ENCODE measurements at regions not wholly inside any gene's neighbourhood (a gene's known extent, or its start where the extent isn't known, plus 50 kb on each side); places are given as distances from the start of the nearest gene placed in this dataset.

DNA sequence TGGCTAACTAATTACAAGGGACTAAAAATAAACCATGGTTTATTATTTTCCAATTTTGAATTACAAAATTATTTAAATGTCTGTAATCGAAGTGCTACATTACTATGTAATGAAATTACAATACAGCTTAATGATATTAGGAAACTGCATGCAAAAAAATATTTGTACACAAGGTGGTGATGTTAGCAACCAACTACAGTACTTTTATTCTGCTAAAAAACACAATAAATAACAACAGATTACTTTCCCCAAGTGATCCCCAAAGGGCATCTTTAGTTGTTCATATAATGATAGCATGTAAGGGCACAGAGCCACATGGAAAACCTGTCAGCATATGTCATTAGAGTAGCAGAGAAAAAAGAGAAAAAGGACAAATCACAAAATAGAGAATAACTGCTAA lies 147.5 kb upstream of the SOX2 start:
- TF ChIP-seq CTCF (IDR thresholded peaks at IDR 0.05), result no peak
- DNase-seq (ENCODE audit: extremely low spot score, unreplicated experiment), result no peak
- no peaks in the 10 kb centered on the region for H3K27me3 Mint-ChIP-seq (ENCODE audit: unreplicated experiment)
- no peak overlapping the region for H3K4me3 Mint-ChIP-seq (ENCODE audit: unreplicated experiment)
- no peaks in the 10 kb centered on the region for H3K4me1 Mint-ChIP-seq (ENCODE audit: unreplicated experiment)
- no peaks in the 10 kb centered on the region for H3K9me3 Mint-ChIP-seq (ENCODE audit: unreplicated experiment)
- no peak overlapping the region for H3K27ac Mint-ChIP-seq (ENCODE audit: unreplicated experiment)
- H3K36me3 Mint-ChIP-seq (ENCODE audit: unreplicated experiment), result no peaks in the 10 kb centered on the region

- H3K27me3 Mint-ChIP-seq (ENCODE audit: unreplicated experiment), result no peaks in the 10 kb centered on the region
- no peaks in the 10 kb centered on the region for H3K9me3 Mint-ChIP-seq (ENCODE audit: unreplicated experiment)
- DNase-seq (ENCODE audit: extremely low spot score, unreplicated experiment), result no peak
- no peak overlapping the region for H3K27ac Mint-ChIP-seq (ENCODE audit: unreplicated experiment)
- H3K4me1 Mint-ChIP-seq (ENCODE audit: unreplicated experiment), result no peaks in the 10 kb centered on the region
- H3K36me3 Mint-ChIP-seq (ENCODE audit: unreplicated experiment), result no peaks in the 10 kb centered on the region
- no peak overlapping the region for H3K4me3 Mint-ChIP-seq (ENCODE audit: unreplicated experiment)
- no peak for TF ChIP-seq CTCF (IDR thresholded peaks at IDR 0.05)
Observed at GRCh38 chr3:181561139-181562031, 150.3 kb upstream of the SOX2 start.

DNA sequence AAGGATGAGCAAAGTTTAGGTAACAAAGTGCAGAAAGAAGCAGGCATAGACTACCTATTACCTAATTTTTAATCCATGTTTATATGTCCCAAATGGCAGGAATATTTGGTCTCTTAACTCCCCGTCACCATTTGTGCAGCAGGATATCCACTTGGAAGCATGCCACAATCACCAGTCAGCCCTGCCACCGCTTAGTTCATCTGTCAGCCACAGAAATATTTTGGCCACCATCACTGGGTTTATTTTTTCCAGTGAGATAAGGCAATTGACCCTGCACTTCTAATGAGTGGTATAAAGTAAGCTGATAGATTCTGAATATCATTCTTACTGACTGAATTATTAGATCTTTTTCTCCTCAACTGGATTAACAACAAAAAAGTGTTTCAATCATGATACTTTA lies 152.9 kb upstream of the SOX2 start:
- H3K27ac Mint-ChIP-seq (ENCODE audit: unreplicated experiment), result no peak overlapping the region
- no peaks in the 10 kb centered on the region for H3K27me3 Mint-ChIP-seq (ENCODE audit: unreplicated experiment)
- DNase-seq (ENCODE audit: extremely low spot score, unreplicated experiment), result no peak
- H3K4me1 Mint-ChIP-seq (ENCODE audit: unreplicated experiment), result no peaks in the 10 kb centered on the region
- no peak overlapping the region for H3K4me3 Mint-ChIP-seq (ENCODE audit: unreplicated experiment)
- no peaks in the 10 kb centered on the region for H3K9me3 Mint-ChIP-seq (ENCODE audit: unreplicated experiment)
- no peak for TF ChIP-seq CTCF (IDR thresholded peaks at IDR 0.05)
- no peaks in the 10 kb centered on the region for H3K36me3 Mint-ChIP-seq (ENCODE audit: unreplicated experiment)

DNA sequence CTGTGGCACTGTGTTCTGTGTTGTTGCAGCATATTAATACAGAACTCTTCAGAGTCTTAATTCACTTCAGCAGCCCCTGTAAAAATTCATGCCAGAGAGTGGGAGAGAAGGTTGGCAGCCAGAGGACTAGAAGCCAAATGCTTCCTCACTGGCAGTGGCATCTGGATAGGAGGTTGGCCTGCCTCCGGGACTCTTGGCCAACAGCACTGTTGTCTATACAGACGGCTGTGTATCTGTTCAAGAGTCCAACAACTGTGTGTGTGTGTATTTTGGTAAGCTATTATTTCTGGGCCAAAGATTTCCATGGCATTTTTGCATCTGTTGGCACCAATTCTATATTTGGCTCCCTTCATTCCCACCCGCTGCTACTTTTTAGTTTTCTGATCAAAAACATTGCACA lies 156.0 kb upstream of the SOX2 start:
- Mint-ChIP-seq H3K4me3 (ENCODE audit: unreplicated experiment) (no peak overlapping the region), H3K9me3 (ENCODE audit: unreplicated experiment) (no peaks in the 10 kb centered on the region), H3K4me1 (ENCODE audit: unreplicated experiment) (no peaks in the 10 kb centered on the region), H3K36me3 (ENCODE audit: unreplicated experiment) (no peaks in the 10 kb centered on the region), H3K27me3 (ENCODE audit: unreplicated experiment) (no peaks in the 10 kb centered on the region), H3K27ac (ENCODE audit: unreplicated experiment) (no peak overlapping the region)
- DNase-seq (ENCODE audit: extremely low spot score, unreplicated experiment), result no peak
- TF ChIP-seq CTCF (IDR thresholded peaks at IDR 0.05), result no peak

DNA sequence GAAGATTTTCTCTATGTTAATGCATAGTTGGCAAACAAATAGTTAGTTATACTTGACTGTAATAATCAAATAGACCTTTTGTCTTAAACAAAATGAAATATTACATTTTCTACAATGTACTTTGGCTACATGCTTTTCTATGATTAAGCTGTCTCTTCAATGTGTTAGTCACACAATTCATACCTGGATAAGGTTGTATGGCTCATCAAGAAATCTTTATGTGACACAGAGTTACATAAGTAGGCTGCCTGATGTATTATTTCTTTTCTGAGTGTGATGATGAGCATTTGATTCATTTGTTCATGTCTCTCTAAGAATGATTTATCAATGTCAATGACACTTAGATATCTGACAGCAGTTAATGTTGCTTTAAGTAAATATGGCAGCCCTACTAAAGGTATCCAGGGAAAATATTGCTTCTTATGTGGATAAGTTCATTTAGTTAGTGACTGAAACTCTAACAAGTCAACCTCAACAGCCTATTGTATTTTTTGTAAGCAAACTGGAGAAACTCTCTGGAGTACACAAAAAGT lies 157.4 kb upstream of the SOX2 start:
- Mint-ChIP-seq H3K4me1 (ENCODE audit: unreplicated experiment) (no peaks in the 10 kb centered on the region), H3K27ac (ENCODE audit: unreplicated experiment) (no peak overlapping the region), H3K27me3 (ENCODE audit: unreplicated experiment) (no peaks in the 10 kb centered on the region), H3K9me3 (ENCODE audit: unreplicated experiment) (no peaks in the 10 kb centered on the region), H3K36me3 (ENCODE audit: unreplicated experiment) (no peaks in the 10 kb centered on the region), H3K4me3 (ENCODE audit: unreplicated experiment) (no peak overlapping the region)
- no peak for TF ChIP-seq CTCF (IDR thresholded peaks at IDR 0.05)
- DNase-seq (ENCODE audit: extremely low spot score, unreplicated experiment), result no peak

Data from osteocyte (in vitro differentiated cells).